DND-41 (cell line): ENCODE measurements at regions not wholly inside any gene's neighbourhood (a gene's known extent, or its start where the extent isn't known, plus 50 kb on each side); places are given as distances from the start of the nearest gene placed in this dataset.
"Not testable (repeated sequence)": the region's sequence is repeated elsewhere in the genome, so short reads cannot be mapped to it uniquely, and the experiment has no call there.

Experiments used
- CTCF ChIP-seq: IDR thresholded peaks from 2 replicates; pipeline ENCODE4 v1.5.1; 2012; ENCODE audit warnings: borderline replicate concordance, low read length, moderate library complexity, mild to moderate bottlenecking; ENCODE audit not compliant: poor library complexity, severe bottlenecking; ENCODE audit errors: extremely low read depth
- EZH2 ChIP-seq: IDR thresholded peaks from 3 replicates; pipeline ENCODE4 v1.6.1; 2012; ENCODE audit warnings: borderline replicate concordance, low read depth, mild to moderate bottlenecking, moderate library complexity, low read length, inconsistent platforms; ENCODE audit not compliant: severe bottlenecking

GRCh38 chr2:195125889-195126288, 531.1 kb upstream of the SLC39A10 start:
- not testable (repeated sequence) for TF ChIP-seq CTCF, EZH2
